ENCODE measurements at regions not wholly inside any gene's neighbourhood (a gene's known extent, or its start where the extent isn't known, plus 50 kb on each side); places are given as distances from the start of the nearest gene placed in this dataset.

DNA sequence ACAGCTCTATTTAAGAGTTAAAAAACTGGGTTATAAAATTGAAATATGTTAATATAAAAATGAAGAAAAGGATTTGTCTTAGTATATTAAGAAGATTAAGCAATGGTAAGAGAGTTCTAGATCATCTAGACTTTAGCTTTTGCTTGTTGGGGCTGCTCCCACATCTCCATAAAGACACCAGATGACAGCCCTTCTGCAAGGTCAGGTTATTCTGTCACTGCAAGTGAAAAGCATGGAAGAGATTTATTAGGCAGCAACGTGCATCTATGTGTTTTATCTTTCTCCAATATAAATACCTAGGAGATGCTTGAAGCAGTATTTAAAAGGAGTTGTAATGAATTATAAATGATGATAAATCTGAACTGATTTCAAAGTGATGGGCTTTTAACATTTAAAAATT lies 1560.4 kb downstream of the AMY1C start:
- intact Hi-C loops (cut with DNase I) = no loop called here
- TF ChIP-seq, protein P1, sequence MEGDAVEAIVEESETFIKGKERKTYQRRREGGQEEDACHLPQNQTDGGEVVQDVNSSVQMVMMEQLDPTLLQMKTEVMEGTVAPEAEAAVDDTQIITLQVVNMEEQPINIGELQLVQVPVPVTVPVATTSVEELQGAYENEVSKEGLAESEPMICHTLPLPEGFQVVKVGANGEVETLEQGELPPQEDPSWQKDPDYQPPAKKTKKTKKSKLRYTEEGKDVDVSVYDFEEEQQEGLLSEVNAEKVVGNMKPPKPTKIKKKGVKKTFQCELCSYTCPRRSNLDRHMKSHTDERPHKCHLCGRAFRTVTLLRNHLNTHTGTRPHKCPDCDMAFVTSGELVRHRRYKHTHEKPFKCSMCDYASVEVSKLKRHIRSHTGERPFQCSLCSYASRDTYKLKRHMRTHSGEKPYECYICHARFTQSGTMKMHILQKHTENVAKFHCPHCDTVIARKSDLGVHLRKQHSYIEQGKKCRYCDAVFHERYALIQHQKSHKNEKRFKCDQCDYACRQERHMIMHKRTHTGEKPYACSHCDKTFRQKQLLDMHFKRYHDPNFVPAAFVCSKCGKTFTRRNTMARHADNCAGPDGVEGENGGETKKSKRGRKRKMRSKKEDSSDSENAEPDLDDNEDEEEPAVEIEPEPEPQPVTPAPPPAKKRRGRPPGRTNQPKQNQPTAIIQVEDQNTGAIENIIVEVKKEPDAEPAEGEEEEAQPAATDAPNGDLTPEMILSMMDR (IDR thresholded peaks at IDR 0.05) = no peak
- TF ChIP-seq POLR2AphosphoS5 (IDR thresholded peaks at IDR 0.05; ENCODE audit: insufficient read depth in 1 of 2, low read depth in 1 of 2) (no peak), POLR2A (IDR thresholded peaks at IDR 0.05) (no peak)
- Histone ChIP-seq H3K4me1 (no peaks in the 10 kb centered on the region), H3K27ac (no peak overlapping the region), H3K4me3 (no peak overlapping the region), H3K36me3 (no peaks in the 10 kb centered on the region), H3K9me3 (peaks cover 3% of the 10 kb centered on the region), H3K27me3 (no peaks in the 10 kb centered on the region)
- no peak for DNase-seq (ENCODE audit: extremely low spot score in 2 of 2)

DNA sequence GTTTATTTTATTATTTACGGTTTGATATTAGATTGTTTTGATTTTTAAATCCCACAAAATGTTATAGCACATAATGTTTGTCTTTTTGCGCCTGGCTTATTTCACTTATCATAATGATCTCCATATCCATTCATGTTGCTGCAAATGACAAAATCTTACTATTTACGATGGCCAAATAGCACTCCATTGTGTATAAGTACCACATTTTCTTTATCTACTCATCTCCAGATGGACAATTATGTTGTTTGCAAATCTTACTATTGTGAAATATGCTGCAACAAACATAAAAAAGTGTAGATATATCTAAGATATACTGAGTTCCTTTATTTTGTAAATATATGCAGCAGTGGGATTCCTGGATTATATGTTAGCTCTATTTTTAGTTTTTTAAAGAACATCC lies 1568.3 kb downstream of the AMY1C start:
- peaks cover under 1% of the 10 kb centered on the region for H3K9me3 ChIP-seq
- no peak for TF ChIP-seq POLR2AphosphoS5 (IDR thresholded peaks at IDR 0.05; ENCODE audit: insufficient read depth in 1 of 2, low read depth in 1 of 2)
- intact Hi-C loops (cut with DNase I) = no loop called here
- H3K4me1 ChIP-seq = no peaks in the 10 kb centered on the region
- H3K27ac ChIP-seq = no peak overlapping the region
- H3K4me3 ChIP-seq = no peak overlapping the region
- no peak for DNase-seq (ENCODE audit: extremely low spot score in 2 of 2)
- no peaks in the 10 kb centered on the region for H3K36me3 ChIP-seq
- no peaks in the 10 kb centered on the region for H3K27me3 ChIP-seq

DNA sequence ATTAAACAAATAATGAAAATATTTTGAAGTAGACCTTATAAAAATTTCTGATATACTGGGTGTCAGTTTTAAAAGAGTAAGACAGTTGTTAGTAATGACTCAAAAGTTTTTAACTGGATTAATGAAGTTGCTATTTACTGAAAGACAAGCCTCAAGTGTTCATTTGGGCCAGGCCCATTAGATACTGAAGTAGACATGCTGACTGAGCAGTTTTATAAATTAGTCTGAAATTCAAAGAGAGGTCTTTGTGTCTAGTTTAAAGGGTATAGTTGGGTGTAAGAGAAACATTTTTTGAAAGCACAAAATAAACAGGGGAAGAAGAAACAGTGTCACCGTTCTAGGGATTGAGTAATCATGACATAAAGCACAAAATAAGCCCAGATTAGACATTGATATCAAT lies 1577.2 kb downstream of the AMY1C start:
- H3K4me3 ChIP-seq = no peak overlapping the region
- no peaks in the 10 kb centered on the region for H3K36me3 ChIP-seq
- intact Hi-C loops (cut with DNase I) = no loop called here
- no peaks in the 10 kb centered on the region for H3K4me1 ChIP-seq
- H3K9me3 ChIP-seq = no peaks in the 10 kb centered on the region
- TF ChIP-seq POLR2AphosphoS5 (IDR thresholded peaks at IDR 0.05; ENCODE audit: insufficient read depth in 1 of 2, low read depth in 1 of 2) = no peak
- TF ChIP-seq, protein P1 (IDR thresholded peaks at IDR 0.05) = no peak
- TF ChIP-seq POLR2A (IDR thresholded peaks at IDR 0.05) = no peak
- no peaks in the 10 kb centered on the region for H3K27me3 ChIP-seq
- H3K27ac ChIP-seq = no peak overlapping the region
- DNase-seq (ENCODE audit: extremely low spot score in 2 of 2) = no peak

DNA sequence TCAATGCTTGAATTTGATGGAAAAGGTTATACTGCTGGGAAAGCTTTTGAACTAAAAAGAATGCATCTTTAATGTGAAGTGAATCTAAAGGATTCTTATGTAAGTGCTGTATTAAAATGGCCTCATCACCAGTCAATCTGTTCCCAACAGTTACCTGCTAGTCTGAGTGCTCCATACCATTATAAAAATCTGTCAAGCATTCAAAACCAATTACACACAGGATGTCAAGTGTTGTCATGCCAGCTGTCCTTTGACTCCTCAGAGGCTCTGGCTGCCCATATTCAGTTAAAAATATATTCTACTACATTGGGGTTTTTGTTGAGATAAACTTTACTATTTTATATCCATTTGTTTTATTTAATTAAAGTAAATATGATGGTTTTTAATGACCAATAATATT lies 1587.7 kb downstream of the AMY1C start:
- no peaks in the 10 kb centered on the region for H3K9me3 ChIP-seq
- TF ChIP-seq, protein P1 (IDR thresholded peaks at IDR 0.05) = no peak
- TF ChIP-seq POLR2AphosphoS5 (IDR thresholded peaks at IDR 0.05; ENCODE audit: insufficient read depth in 1 of 2, low read depth in 1 of 2) = no peak
- no peak for TF ChIP-seq POLR2A (IDR thresholded peaks at IDR 0.05)
- DNase-seq (ENCODE audit: extremely low spot score in 2 of 2) = no peak
- H3K4me3 ChIP-seq = no peak overlapping the region
- H3K4me1 ChIP-seq = no peaks in the 10 kb centered on the region
- intact Hi-C loops (cut with DNase I) = no loop called here
- H3K36me3 ChIP-seq = no peaks in the 10 kb centered on the region
- H3K27ac ChIP-seq = no peak overlapping the region
- no peaks in the 10 kb centered on the region for H3K27me3 ChIP-seq

DNA sequence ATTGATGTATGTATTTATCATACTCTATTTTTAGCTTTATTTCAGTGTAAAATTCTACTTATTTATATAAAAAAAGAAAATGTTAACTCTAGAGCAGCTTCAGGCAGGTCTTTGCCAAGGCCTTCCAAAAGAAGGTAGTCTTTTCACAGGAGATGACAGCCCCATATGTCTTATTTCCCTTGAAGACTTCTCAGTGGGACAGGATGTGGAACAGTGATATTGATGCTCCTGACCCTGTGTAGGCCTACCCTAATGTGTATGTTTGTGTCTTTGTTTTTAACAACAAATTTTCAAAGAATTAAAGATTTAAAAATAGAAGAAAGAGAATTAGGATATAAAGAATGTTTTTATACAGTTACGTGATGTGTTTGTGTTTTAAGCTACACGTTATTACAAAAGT lies 1593.6 kb downstream of the AMY1C start:
- no peaks in the 10 kb centered on the region for H3K9me3 ChIP-seq
- H3K36me3 ChIP-seq = no peaks in the 10 kb centered on the region
- no peaks in the 10 kb centered on the region for H3K27me3 ChIP-seq
- no peak overlapping the region for H3K4me3 ChIP-seq
- TF ChIP-seq POLR2A (IDR thresholded peaks at IDR 0.05) (no peak), POLR2AphosphoS5 (IDR thresholded peaks at IDR 0.05; ENCODE audit: insufficient read depth in 1 of 2, low read depth in 1 of 2) (no peak)
- TF ChIP-seq, protein P1 (IDR thresholded peaks at IDR 0.05) = no peak
- DNase-seq (ENCODE audit: extremely low spot score in 2 of 2) = no peak
- intact Hi-C loops (cut with DNase I) = no loop called here
- no peaks in the 10 kb centered on the region for H3K4me1 ChIP-seq
- no peak overlapping the region for H3K27ac ChIP-seq

DNA sequence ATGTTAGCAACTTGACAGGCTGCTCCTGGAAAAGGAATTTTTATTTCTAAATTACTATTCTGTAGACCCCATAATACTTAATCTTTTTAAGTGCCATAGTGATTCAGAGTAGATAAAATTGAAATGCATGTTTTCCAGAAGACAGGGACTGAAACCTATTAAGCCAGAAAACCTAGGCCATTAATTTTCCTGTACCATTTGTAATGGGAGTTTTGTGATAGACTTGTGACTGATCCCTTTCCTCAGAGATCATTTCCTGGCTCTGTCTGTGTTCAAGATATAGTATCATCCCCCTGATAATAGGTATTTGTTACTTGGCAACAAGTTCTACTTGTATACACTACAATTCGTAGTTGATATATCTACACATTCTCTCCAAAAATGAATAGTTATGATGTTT lies 1609.8 kb downstream of the AMY1C start:
- H3K9me3 ChIP-seq = no peaks in the 10 kb centered on the region
- H3K27me3 ChIP-seq = no peaks in the 10 kb centered on the region
- H3K36me3 ChIP-seq = no peaks in the 10 kb centered on the region
- TF ChIP-seq, protein P1 (IDR thresholded peaks at IDR 0.05) = no peak
- TF ChIP-seq POLR2A (IDR thresholded peaks at IDR 0.05) (no peak), POLR2AphosphoS5 (IDR thresholded peaks at IDR 0.05; ENCODE audit: insufficient read depth in 1 of 2, low read depth in 1 of 2) (no peak)
- no peak overlapping the region for H3K27ac ChIP-seq
- DNase-seq (ENCODE audit: extremely low spot score in 2 of 2) = no peak
- H3K4me1 ChIP-seq = no peaks in the 10 kb centered on the region
- no peak overlapping the region for H3K4me3 ChIP-seq
- intact Hi-C loops (cut with DNase I) = no loop called here
